K562 (cell line): ENCODE measurements at regions not wholly inside any gene's neighbourhood (a gene's known extent, or its start where the extent isn't known, plus 50 kb on each side); places are given as distances from the start of the nearest gene placed in this dataset.

ENCODE experiments used
- CBFA2T3 ChIP-seq: fragments of 450-650 bp; IDR thresholded peaks from 2 replicates; pipeline ENCODE4 v1.6.1; 2017
- EWSR1 ChIP-seq: fragments of 450-650 bp; IDR thresholded peaks from 2 replicates; pipeline ENCODE4 v1.6.1; 2018; ENCODE audit warnings: borderline replicate concordance, mild to moderate bottlenecking, low read depth, moderate library complexity; ENCODE audit not compliant: partially characterized antibody
- GABPA ChIP-seq: fragments of 200-800 bp; sonication (Bioruptor generic); conservative IDR thresholded peaks from 2 replicates; pipeline ENCODE4 v1.6.1; 2016; ENCODE audit warnings: low read depth, missing genetic modification characterization, missing compliant biosample characterization
- GTF2F1 ChIP-seq: IDR thresholded peaks from 2 replicates; pipeline ENCODE4 v1.6.1; 2011; ENCODE audit warnings: low read depth, low read length, improper control_type of control experiment
- HMG20B ChIP-seq: fragments of 250-450 bp; sonication (Bioruptor Pico); IDR thresholded peaks from 2 replicates; pipeline ENCODE4 v1.5.0; 2021; ENCODE audit warnings: mild to moderate bottlenecking
- L3MBTL2 ChIP-seq: fragments of 450-650 bp; IDR thresholded peaks from 2 replicates; pipeline ENCODE4 v1.6.1; 2016; ENCODE audit warnings: mild to moderate bottlenecking, moderate library complexity
- SMAD4 ChIP-seq: fragments of 250-450 bp; sonication (Bioruptor Pico); conservative IDR thresholded peaks from 2 replicates; pipeline ENCODE4 v1.8.0; 2021; ENCODE audit warnings: inconsistent platforms, mild to moderate bottlenecking, moderate library complexity
- SMARCB1 ChIP-seq: IDR thresholded peaks from 2 replicates; pipeline ENCODE4 v1.6.1; 2011; ENCODE audit warnings: improper control_type of control experiment, low read depth; ENCODE audit not compliant: insufficient read length
- TF ChIP-seq, protein P1 (sequence below): IDR thresholded peaks from 2 replicates; pipeline ENCODE4 v1.6.1; 2014; ENCODE audit warnings: antibody characterized with exemption
- TF ChIP-seq, protein P2 (sequence below): fragments of 450-650 bp; formaldehyde crosslinking; IDR thresholded peaks from 2 replicates; pipeline ENCODE4 v1.4.0; 2020; ENCODE audit warnings: mild to moderate bottlenecking, moderate library complexity
- TF ChIP-seq, protein P3 (sequence below): sonication (generic); formaldehyde crosslinking; IDR thresholded peaks from 2 replicates; pipeline ENCODE4 v1.5.0; 2020; ENCODE audit warnings: missing genetic modification reagents
- TF ChIP-seq, protein P4 (sequence below): fragments of 250-450 bp; sonication (Bioruptor Pico); IDR thresholded peaks from 2 replicates; pipeline ENCODE4 v1.5.0; 2020; ENCODE audit warnings: mild to moderate bottlenecking
- TF ChIP-seq, protein P5 (sequence below), 3 experiments: fragments of 200-800 bp in 1 of 3; fragments of 250-450 bp in 1 of 3; fragments of 450-650 bp in 1 of 3; sonication (Bioruptor Pico) in 1 of 3; sonication (Bioruptor generic) in 1 of 3; formaldehyde crosslinking in 1 of 3; IDR thresholded peaks; 2 replicates each; pipeline versions ENCODE4 v1.6.1 to v1.8.0; 2016 to 2022; ENCODE audit warnings: mild to moderate bottlenecking in 2 of 3, missing genetic modification characterization in 2 of 3, missing compliant biosample characterization in 1 of 3, moderate library complexity in 1 of 3
- TF ChIP-seq, protein P6 (sequence below): sonication (generic); formaldehyde crosslinking; IDR thresholded peaks from 2 replicates; pipeline ENCODE4 v1.8.1; 2023; ENCODE audit warnings: mild to moderate bottlenecking, missing genetic modification reagents

DNA sequence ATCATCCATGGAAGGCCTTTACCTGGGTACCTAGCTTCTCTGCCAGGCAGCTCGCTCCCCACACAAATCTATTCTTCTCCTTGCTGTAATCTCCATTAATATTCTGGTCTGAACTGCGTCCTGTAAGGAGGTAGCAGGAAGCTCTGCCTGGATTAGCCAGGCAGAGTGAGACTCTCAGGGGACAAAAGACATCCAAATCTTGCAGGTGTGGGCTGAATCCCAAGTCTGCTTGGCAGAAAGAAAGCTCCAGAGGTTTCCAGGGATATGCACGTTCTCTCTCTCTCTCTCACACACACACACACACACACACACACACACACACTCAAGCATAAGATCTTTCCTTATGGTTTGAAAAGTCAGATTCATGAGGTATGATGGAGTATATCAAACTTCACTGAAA, 66.5 kb downstream of the THNSL2 start (continued):
- no peak for TF ChIP-seq EWSR1
- TF ChIP-seq, protein P1, sequence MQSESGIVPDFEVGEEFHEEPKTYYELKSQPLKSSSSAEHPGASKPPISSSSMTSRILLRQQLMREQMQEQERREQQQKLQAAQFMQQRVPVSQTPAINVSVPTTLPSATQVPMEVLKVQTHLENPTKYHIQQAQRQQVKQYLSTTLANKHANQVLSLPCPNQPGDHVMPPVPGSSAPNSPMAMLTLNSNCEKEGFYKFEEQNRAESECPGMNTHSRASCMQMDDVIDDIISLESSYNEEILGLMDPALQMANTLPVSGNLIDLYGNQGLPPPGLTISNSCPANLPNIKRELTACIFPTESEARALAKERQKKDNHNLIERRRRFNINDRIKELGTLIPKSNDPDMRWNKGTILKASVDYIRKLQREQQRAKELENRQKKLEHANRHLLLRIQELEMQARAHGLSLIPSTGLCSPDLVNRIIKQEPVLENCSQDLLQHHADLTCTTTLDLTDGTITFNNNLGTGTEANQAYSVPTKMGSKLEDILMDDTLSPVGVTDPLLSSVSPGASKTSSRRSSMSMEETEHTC = no peak
- TF ChIP-seq L3MBTL2 = no peak
- TF ChIP-seq, protein P2, sequence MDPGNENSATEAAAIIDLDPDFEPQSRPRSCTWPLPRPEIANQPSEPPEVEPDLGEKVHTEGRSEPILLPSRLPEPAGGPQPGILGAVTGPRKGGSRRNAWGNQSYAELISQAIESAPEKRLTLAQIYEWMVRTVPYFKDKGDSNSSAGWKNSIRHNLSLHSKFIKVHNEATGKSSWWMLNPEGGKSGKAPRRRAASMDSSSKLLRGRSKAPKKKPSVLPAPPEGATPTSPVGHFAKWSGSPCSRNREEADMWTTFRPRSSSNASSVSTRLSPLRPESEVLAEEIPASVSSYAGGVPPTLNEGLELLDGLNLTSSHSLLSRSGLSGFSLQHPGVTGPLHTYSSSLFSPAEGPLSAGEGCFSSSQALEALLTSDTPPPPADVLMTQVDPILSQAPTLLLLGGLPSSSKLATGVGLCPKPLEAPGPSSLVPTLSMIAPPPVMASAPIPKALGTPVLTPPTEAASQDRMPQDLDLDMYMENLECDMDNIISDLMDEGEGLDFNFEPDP (CRISPR knock-in tag) = no peak
- TF ChIP-seq, protein P3, sequence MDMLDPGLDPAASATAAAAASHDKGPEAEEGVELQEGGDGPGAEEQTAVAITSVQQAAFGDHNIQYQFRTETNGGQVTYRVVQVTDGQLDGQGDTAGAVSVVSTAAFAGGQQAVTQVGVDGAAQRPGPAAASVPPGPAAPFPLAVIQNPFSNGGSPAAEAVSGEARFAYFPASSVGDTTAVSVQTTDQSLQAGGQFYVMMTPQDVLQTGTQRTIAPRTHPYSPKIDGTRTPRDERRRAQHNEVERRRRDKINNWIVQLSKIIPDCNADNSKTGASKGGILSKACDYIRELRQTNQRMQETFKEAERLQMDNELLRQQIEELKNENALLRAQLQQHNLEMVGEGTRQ (CRISPR knock-in tag) = no peak
- no peak for TF ChIP-seq GABPA (tag)
- TF ChIP-seq, protein P4, sequence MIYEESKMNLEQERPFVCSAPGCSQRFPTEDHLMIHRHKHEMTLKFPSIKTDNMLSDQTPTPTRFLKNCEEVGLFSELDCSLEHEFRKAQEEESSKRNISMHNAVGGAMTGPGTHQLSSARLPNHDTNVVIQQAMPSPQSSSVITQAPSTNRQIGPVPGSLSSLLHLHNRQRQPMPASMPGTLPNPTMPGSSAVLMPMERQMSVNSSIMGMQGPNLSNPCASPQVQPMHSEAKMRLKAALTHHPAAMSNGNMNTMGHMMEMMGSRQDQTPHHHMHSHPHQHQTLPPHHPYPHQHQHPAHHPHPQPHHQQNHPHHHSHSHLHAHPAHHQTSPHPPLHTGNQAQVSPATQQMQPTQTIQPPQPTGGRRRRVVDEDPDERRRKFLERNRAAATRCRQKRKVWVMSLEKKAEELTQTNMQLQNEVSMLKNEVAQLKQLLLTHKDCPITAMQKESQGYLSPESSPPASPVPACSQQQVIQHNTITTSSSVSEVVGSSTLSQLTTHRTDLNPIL = no peak
- no peak for TF ChIP-seq SMAD4 (CRISPR knock-in tag)
- TF ChIP-seq, protein P5, sequence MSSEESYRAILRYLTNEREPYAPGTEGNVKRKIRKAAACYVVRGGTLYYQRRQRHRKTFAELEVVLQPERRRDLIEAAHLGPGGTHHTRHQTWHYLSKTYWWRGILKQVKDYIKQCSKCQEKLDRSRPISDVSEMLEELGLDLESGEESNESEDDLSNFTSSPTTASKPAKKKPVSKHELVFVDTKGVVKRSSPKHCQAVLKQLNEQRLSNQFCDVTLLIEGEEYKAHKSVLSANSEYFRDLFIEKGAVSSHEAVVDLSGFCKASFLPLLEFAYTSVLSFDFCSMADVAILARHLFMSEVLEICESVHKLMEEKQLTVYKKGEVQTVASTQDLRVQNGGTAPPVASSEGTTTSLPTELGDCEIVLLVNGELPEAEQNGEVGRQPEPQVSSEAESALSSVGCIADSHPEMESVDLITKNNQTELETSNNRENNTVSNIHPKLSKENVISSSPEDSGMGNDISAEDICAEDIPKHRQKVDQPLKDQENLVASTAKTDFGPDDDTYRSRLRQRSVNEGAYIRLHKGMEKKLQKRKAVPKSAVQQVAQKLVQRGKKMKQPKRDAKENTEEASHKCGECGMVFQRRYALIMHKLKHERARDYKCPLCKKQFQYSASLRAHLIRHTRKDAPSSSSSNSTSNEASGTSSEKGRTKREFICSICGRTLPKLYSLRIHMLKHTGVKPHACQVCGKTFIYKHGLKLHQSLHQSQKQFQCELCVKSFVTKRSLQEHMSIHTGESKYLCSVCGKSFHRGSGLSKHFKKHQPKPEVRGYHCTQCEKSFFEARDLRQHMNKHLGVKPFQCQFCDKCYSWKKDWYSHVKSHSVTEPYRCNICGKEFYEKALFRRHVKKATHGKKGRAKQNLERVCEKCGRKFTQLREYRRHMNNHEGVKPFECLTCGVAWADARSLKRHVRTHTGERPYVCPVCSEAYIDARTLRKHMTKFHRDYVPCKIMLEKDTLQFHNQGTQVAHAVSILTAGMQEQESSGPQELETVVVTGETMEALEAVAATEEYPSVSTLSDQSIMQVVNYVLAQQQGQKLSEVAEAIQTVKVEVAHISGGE (CRISPR knock-in tag; IDR thresholded peaks at IDR 0.05) = no peak
- TF ChIP-seq, protein P6, sequence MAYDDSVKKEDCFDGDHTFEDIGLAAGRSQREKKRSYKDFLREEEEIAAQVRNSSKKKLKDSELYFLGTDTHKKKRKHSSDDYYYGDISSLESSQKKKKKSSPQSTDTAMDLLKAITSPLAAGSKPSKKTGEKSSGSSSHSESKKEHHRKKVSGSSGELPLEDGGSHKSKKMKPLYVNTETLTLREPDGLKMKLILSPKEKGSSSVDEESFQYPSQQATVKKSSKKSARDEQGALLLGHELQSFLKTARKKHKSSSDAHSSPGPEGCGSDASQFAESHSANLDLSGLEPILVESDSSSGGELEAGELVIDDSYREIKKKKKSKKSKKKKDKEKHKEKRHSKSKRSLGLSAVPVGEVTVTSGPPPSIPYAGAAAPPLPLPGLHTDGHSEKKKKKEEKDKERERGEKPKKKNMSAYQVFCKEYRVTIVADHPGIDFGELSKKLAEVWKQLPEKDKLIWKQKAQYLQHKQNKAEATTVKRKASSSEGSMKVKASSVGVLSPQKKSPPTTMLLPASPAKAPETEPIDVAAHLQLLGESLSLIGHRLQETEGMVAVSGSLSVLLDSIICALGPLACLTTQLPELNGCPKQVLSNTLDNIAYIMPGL (CRISPR knock-in tag) = no peak
- TF ChIP-seq GTF2F1 = no peak
- TF ChIP-seq SMARCB1 = no peak
- no peak for TF ChIP-seq HMG20B (CRISPR knock-in tag)
- TF ChIP-seq CBFA2T3 = no peak
